ENCODE measurements at regions not wholly inside any gene's neighbourhood (a gene's known extent, or its start where the extent isn't known, plus 50 kb on each side); places are given as distances from the start of the nearest gene placed in this dataset.

DNA sequence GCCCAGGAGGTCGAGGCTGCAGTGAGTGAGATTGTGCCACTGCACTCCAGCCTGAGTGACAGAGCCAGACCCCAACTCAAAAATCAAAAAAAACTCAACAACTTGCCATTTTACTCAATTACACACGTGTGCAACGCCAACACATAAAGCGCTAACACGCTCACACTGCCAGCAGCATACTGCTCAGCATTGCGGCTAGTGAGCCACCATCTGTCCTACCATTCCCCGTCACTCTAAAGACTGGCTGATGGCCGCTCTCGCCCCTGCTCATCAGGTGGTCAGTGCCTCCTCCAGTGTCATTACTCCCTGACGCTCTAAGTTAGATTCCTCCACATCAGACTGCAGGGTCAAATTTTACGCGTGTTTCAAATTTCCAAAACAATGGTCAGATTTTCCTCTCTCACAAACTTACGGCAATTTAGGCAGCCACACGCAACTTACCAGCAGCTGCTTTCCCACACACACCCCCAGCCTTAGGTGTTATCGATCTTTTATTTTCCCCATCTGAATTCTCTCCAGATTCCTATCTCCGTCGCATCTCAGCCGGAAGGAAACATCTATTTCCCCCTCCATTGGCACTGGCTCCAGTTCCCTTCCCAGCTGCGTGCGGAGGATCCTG is 240.8 kb downstream of the C16orf95 start:
- no peak for DNase-seq (ENCODE audit: low spot score, unreplicated experiment)
- Mint-ChIP-seq H3K27ac (no peak overlapping the region), H3K9me3 (ENCODE audit: low read depth) (peaks cover 22% of the 10 kb centered on the region), H3K4me1 (ENCODE audit: low read depth) (no peaks in the 10 kb centered on the region), H3K27me3 (peaks cover 12% of the 10 kb centered on the region), H3K36me3 (ENCODE audit: insufficient read depth) (peaks cover 4% of the 10 kb centered on the region), H3K4me3 (ENCODE audit: low read depth) (no peak overlapping the region)
- TF ChIP-seq, protein P1, sequence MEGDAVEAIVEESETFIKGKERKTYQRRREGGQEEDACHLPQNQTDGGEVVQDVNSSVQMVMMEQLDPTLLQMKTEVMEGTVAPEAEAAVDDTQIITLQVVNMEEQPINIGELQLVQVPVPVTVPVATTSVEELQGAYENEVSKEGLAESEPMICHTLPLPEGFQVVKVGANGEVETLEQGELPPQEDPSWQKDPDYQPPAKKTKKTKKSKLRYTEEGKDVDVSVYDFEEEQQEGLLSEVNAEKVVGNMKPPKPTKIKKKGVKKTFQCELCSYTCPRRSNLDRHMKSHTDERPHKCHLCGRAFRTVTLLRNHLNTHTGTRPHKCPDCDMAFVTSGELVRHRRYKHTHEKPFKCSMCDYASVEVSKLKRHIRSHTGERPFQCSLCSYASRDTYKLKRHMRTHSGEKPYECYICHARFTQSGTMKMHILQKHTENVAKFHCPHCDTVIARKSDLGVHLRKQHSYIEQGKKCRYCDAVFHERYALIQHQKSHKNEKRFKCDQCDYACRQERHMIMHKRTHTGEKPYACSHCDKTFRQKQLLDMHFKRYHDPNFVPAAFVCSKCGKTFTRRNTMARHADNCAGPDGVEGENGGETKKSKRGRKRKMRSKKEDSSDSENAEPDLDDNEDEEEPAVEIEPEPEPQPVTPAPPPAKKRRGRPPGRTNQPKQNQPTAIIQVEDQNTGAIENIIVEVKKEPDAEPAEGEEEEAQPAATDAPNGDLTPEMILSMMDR (IDR thresholded peaks at IDR 0.05; ENCODE audit: unreplicated experiment): no peak

DNA sequence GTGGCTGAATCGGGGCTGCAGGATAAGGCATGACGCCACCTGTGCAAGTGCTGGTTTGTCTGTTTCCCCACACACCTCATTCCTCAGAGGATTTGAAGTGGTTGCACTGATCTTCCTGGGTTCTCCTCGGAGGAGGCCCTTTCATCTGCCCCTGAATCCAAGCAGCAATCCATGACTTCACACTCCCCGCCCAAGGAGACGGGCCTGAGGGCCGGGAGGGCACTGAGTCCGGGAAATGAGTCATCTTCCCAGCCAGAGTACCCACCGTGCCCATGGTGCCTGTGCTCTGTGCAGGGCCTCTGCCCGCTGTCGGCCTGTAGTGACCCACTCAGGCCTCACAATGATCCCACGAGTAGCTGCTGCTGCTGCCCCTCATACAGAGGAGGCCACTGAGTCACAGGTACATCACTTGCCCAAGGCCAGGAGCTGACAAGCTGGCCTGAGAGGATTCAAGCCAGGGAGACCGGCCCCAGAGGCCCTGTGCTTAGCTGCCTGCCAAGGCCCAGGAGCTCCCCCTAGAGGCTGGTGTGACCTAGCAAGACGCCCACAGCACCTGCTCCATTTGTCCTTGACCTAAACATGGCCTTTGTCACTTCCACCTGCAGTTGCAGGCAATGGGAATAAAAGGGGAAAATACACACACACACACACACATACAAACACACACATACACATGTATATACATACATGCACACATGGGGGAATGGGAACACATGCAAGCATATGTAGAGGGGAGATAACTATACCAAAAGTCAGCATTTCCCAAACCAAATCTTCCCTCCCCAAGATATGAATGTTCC is 240.0 kb downstream of the C16orf95 start:
- Mint-ChIP-seq H3K27ac (no peak overlapping the region), H3K27me3 (peaks cover 12% of the 10 kb centered on the region), H3K4me3 (ENCODE audit: low read depth) (no peak overlapping the region), H3K4me1 (ENCODE audit: low read depth) (no peaks in the 10 kb centered on the region), H3K9me3 (ENCODE audit: low read depth) (peaks cover 28% of the 10 kb centered on the region), H3K36me3 (ENCODE audit: insufficient read depth) (peaks cover 4% of the 10 kb centered on the region)
- DNase-seq (ENCODE audit: low spot score, unreplicated experiment): peak; percentile 52
- TF ChIP-seq, protein P1 (IDR thresholded peaks at IDR 0.05; ENCODE audit: unreplicated experiment): peak; percentile 66

DNA sequence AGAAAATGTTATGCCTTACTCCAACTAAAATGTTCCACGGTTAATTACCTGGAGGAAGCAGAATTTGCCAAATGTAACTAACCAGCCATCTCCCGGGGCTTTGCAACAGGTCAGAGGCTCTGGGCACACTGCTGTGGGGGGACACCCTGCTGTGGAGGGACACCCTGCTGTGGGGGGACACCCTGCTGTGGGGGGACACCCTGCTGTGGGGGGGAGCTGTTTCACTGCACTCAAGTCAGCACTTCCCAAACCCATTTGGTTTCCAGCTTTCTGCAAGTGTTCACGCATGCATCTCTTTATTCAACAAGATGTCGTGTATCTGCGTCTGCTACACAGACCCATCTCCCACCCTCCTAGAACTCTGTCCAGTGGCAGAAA is 239.5 kb downstream of the C16orf95 start:
- TF ChIP-seq, protein P1 (IDR thresholded peaks at IDR 0.05; ENCODE audit: unreplicated experiment): no peak
- no peak for DNase-seq (ENCODE audit: low spot score, unreplicated experiment)
- Mint-ChIP-seq H3K36me3 (ENCODE audit: insufficient read depth) (peaks cover 4% of the 10 kb centered on the region), H3K27me3 (peaks cover 12% of the 10 kb centered on the region), H3K27ac (no peak overlapping the region), H3K4me1 (ENCODE audit: low read depth) (no peaks in the 10 kb centered on the region), H3K9me3 (ENCODE audit: low read depth) (peaks cover 29% of the 10 kb centered on the region), H3K4me3 (ENCODE audit: low read depth) (no peak overlapping the region)

DNA sequence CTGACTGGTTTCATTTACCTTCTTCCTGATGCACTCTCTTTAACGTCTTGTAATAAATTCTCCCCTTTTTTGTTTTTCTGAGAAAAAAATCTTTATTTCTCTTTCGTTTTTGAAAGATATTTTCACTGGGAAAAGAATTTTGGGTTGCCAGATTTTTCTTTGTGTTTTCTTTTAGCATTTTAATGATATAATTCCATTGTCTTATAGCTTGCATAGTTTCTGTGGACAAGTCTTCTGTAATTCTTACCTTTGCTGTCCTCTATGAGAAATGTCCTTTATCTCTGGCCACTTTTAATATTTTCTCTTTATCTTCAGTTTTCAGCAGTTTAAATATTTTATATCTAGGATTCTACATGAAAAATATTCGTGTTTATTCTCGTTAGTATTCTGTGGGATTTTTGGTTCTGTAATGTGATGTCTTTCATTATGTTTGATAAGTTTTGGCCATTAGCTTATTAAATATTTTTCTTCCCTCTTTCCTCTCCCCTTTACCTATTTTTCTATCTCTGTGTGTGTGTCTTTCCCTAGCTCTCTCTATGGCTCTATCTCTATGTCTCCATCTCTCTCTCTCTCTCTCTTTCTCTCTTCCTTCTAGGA is 236.5 kb downstream of the C16orf95 start:
- Mint-ChIP-seq H3K9me3 (ENCODE audit: low read depth) (peaks cover 35% of the 10 kb centered on the region), H3K4me3 (ENCODE audit: low read depth) (no peak overlapping the region), H3K36me3 (ENCODE audit: insufficient read depth) (peaks cover 5% of the 10 kb centered on the region), H3K27ac (no peak overlapping the region), H3K4me1 (ENCODE audit: low read depth) (no peaks in the 10 kb centered on the region), H3K27me3 (peaks cover 10% of the 10 kb centered on the region)
- no peak for DNase-seq (ENCODE audit: low spot score, unreplicated experiment)
- TF ChIP-seq, protein P1 (IDR thresholded peaks at IDR 0.05; ENCODE audit: unreplicated experiment): no peak

DNA sequence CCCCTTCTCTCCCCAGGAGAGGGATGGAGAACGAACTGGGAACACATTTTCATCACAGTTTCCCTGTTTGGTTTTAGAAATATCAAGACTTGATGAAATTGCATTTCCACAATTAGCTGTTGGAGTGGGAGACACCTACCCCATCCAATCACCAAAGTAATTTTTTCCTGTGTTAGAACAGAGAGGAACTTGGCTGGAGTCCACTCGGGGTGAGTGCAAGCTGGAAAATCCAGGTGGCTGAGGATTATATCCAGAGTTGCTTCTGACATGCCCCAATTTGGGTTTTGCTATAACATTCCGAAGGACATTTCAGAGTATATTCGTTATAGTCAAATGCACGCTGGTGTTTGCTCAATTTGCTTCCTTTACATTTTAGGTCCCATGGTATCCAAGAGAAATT is 231.8 kb downstream of the C16orf95 start:
- Mint-ChIP-seq H3K4me1 (ENCODE audit: low read depth) (no peaks in the 10 kb centered on the region), H3K27ac (no peak overlapping the region), H3K9me3 (ENCODE audit: low read depth) (peaks cover 22% of the 10 kb centered on the region), H3K4me3 (ENCODE audit: low read depth) (no peak overlapping the region), H3K27me3 (no peaks in the 10 kb centered on the region), H3K36me3 (ENCODE audit: insufficient read depth) (peaks cover 2% of the 10 kb centered on the region)
- DNase-seq (ENCODE audit: low spot score, unreplicated experiment): no peak
- TF ChIP-seq, protein P1 (IDR thresholded peaks at IDR 0.05; ENCODE audit: unreplicated experiment): no peak
